ENCODE measurements at regions not wholly inside any gene's neighbourhood (a gene's known extent, or its start where the extent isn't known, plus 50 kb on each side); places are given as distances from the start of the nearest gene placed in this dataset.

DNA sequence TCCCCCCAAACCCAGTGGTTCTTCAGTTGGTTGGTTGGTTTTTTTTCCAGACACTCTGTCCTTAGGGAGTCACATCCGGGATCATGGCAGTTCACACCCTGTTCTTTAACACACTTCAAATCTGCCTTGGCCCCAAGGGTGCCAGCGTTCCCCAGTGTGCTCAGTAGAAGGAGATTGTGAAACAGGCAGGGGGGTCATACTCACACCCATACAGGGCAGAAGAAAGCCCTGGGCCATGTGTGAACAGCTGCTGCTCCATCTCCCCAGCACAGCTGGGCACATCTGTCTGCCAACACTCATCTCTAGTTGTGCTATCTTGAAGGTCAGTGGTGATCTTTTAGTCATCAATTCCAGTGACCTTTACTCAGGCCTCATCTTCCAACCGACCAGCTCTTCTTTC lies 64.4 kb upstream of the FUT8 start:
- DNase-seq = peak; percentile 19
- H3K27ac ChIP-seq (ENCODE audit: low read length) = no peak overlapping the region
- H3K36me3 ChIP-seq (ENCODE audit: control insufficient read depth, insufficient read depth, low read length) = no peaks in the 10 kb centered on the region
- H3K9me3 ChIP-seq (replicated peaks; ENCODE audit: control insufficient read depth, low read depth, low read length) = no peaks in the 10 kb centered on the region
- no peaks in the 10 kb centered on the region for H3K4me1 ChIP-seq (ENCODE audit: control insufficient read depth, insufficient read depth, low read length)
- H3K4me3 ChIP-seq (ENCODE audit: low read length) = no peak overlapping the region
- H3K27me3 ChIP-seq (ENCODE audit: control insufficient read depth, insufficient read depth, low read length) = no peaks in the 10 kb centered on the region
- 44% methylated on average over 1 of the region's 3 CpGs for WGBS (ENCODE audit: insufficient coverage)

DNA sequence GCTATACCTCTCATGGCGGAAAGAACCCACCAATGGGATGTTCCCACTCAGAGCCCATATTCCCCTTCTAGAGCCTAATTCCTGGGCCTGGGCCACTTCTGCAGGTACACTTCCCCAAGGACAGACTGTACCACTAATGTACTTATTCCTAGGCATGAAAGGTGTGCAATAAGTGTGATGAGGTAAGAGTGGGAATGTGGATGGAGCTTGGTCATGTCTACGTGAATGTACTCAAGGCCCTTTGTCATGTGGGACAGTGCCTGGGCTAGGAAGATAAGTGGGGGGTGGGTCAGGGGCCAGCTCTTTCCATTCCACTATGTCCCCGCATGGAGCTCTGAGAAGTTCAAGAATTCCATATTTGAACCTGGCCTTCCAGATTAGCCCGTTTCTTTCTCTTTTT lies 63.4 kb upstream of the FUT8 start:
- WGBS (ENCODE audit: insufficient coverage) = 62% methylated on average over 2 of the region's 4 CpGs
- DNase-seq = no peak
- Histone ChIP-seq H3K27me3 (ENCODE audit: control insufficient read depth, insufficient read depth, low read length) (no peaks in the 10 kb centered on the region), H3K36me3 (ENCODE audit: control insufficient read depth, insufficient read depth, low read length) (no peaks in the 10 kb centered on the region), H3K27ac (ENCODE audit: low read length) (no peak overlapping the region), H3K4me3 (ENCODE audit: low read length) (no peak overlapping the region), H3K9me3 (replicated peaks; ENCODE audit: control insufficient read depth, low read depth, low read length) (no peaks in the 10 kb centered on the region), H3K4me1 (ENCODE audit: control insufficient read depth, insufficient read depth, low read length) (no peaks in the 10 kb centered on the region)

DNA sequence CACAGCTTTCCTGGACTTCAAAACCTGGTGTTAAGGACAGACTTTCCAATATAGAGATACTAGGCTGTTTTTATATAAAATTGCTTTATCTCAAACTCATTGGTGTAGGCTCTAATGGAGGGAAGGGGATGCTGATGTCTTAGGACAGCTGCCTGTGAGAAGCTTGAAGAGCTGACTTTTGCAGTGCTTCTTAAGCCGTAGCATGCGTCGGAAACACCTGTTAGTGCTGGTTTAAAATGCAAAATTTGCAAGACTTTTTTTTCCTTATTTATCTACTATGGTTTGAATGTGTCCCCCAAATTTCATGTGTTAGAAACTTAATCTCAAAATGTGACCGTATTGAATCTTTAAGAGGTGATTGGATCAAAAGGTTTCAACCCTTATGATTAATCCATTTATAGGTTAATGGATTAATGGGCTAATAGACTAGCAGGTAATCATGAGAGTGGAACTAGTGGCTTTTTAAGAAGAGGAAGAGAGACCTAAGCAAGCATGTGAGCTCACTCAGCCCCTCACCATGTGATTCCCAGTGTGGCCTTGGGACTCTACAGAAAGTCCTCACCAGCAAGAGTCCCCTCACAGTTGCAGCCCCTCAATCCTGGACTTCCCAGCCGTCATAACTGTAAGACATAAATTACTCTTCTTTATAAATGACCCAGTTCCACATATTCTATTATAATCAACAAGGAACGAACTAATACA lies 60.9 kb upstream of the FUT8 start:
- DNase-seq = no peak
- WGBS (ENCODE audit: insufficient coverage) = no CpG with 5 or more reads among the region's 6 CpGs

DNA sequence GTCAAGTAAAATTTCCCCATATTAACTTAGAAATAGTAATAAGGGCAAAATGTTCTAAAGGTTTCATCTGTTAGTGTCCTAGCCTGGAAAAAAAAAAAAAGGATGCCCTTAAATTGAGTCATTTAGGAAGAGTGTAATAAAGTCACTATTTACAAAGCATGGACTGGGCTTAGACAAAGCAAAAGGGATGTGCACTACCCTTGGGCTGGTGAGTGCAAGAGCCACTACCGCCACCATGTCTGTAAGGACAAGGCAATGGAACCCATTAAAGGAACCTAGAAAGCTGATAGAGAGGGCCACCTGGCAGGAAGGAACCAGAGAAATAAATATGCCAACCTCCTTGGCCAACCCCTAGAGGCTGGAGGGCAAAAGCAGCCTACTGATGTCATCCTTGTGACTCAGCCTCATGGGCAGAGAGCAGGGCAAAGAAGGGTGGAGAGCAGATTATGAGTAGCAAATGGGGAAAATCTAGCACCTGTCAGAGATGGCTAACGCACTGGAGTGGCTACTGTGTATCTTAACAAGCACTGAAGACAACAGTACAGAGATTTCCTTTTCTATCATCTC lies 59.5 kb upstream of the FUT8 start:
- Histone ChIP-seq H3K4me3 (ENCODE audit: low read length) (no peak overlapping the region), H3K27ac (ENCODE audit: low read length) (no peak overlapping the region), H3K36me3 (ENCODE audit: control insufficient read depth, insufficient read depth, low read length) (no peaks in the 10 kb centered on the region)

More for the DNA sequence above, 60.9 kb upstream of the FUT8 start:
- H3K4me3 ChIP-seq (ENCODE audit: low read length) = no peak overlapping the region
- no peaks in the 10 kb centered on the region for H3K36me3 ChIP-seq (ENCODE audit: control insufficient read depth, insufficient read depth, low read length)
- no peaks in the 10 kb centered on the region for H3K4me1 ChIP-seq (ENCODE audit: control insufficient read depth, insufficient read depth, low read length)
- no peak overlapping the region for H3K27ac ChIP-seq (ENCODE audit: low read length)
- H3K9me3 ChIP-seq (replicated peaks; ENCODE audit: control insufficient read depth, low read depth, low read length) = no peaks in the 10 kb centered on the region
- H3K27me3 ChIP-seq (ENCODE audit: control insufficient read depth, insufficient read depth, low read length) = no peaks in the 10 kb centered on the region

DNA sequence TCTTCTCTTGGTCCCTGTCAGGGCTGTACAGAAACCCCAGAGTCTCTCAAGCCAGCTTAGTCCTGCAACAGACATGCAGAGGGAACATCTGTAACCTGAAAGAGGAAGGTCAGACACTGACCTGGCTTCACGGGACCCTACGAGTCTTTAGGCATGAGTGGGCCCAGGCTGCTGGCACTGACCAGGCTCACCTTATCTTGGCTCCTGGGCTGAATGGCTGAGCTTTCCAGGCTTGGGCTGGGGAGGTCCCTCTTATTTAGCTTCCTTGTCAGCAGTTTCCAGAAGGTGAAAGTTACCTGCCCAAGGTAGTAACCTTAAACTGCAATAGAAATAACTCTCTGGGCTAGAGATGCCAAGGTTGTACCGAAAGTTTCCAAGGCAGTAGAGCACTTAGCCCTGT lies 58.4 kb upstream of the FUT8 start:
- Histone ChIP-seq H3K27ac (ENCODE audit: low read length) (no peak overlapping the region), H3K36me3 (ENCODE audit: control insufficient read depth, insufficient read depth, low read length) (no peaks in the 10 kb centered on the region), H3K27me3 (ENCODE audit: control insufficient read depth, insufficient read depth, low read length) (no peaks in the 10 kb centered on the region), H3K4me1 (ENCODE audit: control insufficient read depth, insufficient read depth, low read length) (no peaks in the 10 kb centered on the region), H3K4me3 (ENCODE audit: low read length) (no peak overlapping the region), H3K9me3 (replicated peaks; ENCODE audit: control insufficient read depth, low read depth, low read length) (no peaks in the 10 kb centered on the region)
- no peak for DNase-seq
- 83% methylated on average over 3 of the region's 3 CpGs for WGBS (ENCODE audit: insufficient coverage)

More for the DNA sequence above, 59.5 kb upstream of the FUT8 start:
- H3K9me3 ChIP-seq (replicated peaks; ENCODE audit: control insufficient read depth, low read depth, low read length) = no peaks in the 10 kb centered on the region
- H3K4me1 ChIP-seq (ENCODE audit: control insufficient read depth, insufficient read depth, low read length) = no peaks in the 10 kb centered on the region
- 100% methylated on average over 1 of the region's 2 CpGs for WGBS (ENCODE audit: insufficient coverage)
- H3K27me3 ChIP-seq (ENCODE audit: control insufficient read depth, insufficient read depth, low read length) = no peaks in the 10 kb centered on the region
- no peak for DNase-seq

DNA sequence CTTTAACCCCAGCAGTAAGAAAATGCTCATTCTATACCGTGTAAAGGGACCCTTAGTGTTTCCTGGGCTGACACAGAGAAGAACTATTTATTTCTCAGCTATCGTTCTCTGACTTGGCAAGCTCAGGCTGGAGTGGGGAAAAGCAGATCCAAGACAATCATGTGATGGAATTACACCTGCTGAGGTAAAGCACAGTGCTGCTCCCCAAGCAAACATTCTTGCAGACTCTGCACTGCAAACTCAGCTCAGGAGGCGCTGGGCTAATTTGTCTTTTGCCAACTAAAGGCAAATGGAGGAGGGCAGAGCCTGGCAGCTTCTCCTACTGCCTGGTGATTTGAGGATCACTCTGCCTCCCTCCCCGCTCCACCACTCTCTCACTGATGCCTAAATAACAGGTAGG lies 57.8 kb upstream of the FUT8 start:
- 67% methylated on average over 3 of the region's 4 CpGs for WGBS (ENCODE audit: insufficient coverage)
- H3K4me3 ChIP-seq (ENCODE audit: low read length) = no peak overlapping the region
- no peaks in the 10 kb centered on the region for H3K9me3 ChIP-seq (replicated peaks; ENCODE audit: control insufficient read depth, low read depth, low read length)
- H3K27me3 ChIP-seq (ENCODE audit: control insufficient read depth, insufficient read depth, low read length) = no peaks in the 10 kb centered on the region
- no peak for DNase-seq
- no peaks in the 10 kb centered on the region for H3K4me1 ChIP-seq (ENCODE audit: control insufficient read depth, insufficient read depth, low read length)
- H3K27ac ChIP-seq (ENCODE audit: low read length) = no peak overlapping the region
- no peaks in the 10 kb centered on the region for H3K36me3 ChIP-seq (ENCODE audit: control insufficient read depth, insufficient read depth, low read length)

DNA sequence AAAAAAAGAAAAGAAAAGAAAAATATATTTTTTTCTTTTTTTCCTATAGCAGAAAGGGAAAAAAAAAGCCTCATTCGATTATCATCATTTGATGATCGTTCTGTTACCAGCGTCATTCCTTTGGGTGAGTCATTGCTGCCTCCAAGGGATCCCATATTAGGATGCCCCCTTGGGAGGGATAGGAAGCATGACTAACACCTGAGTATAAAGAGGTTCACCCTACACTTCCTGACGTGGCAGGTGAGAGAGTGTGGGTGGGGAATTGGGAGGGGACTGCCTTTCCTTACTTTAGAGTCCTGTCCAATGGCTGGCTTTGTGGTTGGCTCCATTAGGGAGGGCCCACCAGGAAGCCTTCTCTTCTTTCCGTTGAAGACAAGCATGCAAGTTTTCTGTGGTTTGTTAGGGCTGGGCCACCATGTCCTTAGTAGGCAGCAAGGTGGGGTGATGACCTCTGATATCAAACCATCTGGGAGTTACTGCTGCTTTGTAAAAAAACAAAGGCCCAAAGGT lies 56.1 kb upstream of the FUT8 start:
- no peaks in the 10 kb centered on the region for H3K9me3 ChIP-seq (replicated peaks; ENCODE audit: control insufficient read depth, low read depth, low read length)
- 49% methylated on average over 2 of the region's 5 CpGs for WGBS (ENCODE audit: insufficient coverage)
- H3K4me3 ChIP-seq (ENCODE audit: low read length) = no peak overlapping the region
- H3K27me3 ChIP-seq (ENCODE audit: control insufficient read depth, insufficient read depth, low read length) = no peaks in the 10 kb centered on the region
- no peaks in the 10 kb centered on the region for H3K4me1 ChIP-seq (ENCODE audit: control insufficient read depth, insufficient read depth, low read length)
- H3K27ac ChIP-seq (ENCODE audit: low read length) = no peak overlapping the region
- DNase-seq = no peak
- no peaks in the 10 kb centered on the region for H3K36me3 ChIP-seq (ENCODE audit: control insufficient read depth, insufficient read depth, low read length)

DNA sequence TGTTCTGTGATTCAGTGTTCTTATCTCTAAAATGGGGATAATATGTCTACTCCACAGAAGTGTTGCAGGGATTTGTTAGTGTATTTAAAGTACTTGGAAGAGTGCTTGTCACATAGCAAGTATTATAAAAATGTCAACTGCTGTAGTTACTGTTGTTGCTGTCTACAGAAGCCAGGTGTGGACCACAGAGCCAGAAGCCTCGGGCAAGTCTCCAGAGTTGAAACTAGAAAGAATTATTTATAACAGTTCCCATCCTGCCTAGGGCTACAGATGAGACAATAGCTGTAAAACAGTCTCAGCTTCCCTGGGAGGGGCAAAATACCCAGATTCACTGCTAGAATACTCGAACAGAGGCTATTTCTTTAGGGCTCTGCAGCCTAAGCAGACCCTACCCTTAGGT lies 55.4 kb upstream of the FUT8 start:
- Histone ChIP-seq H3K27ac (ENCODE audit: low read length) (no peak overlapping the region), H3K4me3 (ENCODE audit: low read length) (no peak overlapping the region), H3K36me3 (ENCODE audit: control insufficient read depth, insufficient read depth, low read length) (no peaks in the 10 kb centered on the region), H3K9me3 (replicated peaks; ENCODE audit: control insufficient read depth, low read depth, low read length) (no peaks in the 10 kb centered on the region), H3K27me3 (ENCODE audit: control insufficient read depth, insufficient read depth, low read length) (no peaks in the 10 kb centered on the region), H3K4me1 (ENCODE audit: control insufficient read depth, insufficient read depth, low read length) (no peaks in the 10 kb centered on the region)
- WGBS (ENCODE audit: insufficient coverage) = 43% methylated on average over 1 of the region's 2 CpGs
- DNase-seq = peak; percentile 25

DNA sequence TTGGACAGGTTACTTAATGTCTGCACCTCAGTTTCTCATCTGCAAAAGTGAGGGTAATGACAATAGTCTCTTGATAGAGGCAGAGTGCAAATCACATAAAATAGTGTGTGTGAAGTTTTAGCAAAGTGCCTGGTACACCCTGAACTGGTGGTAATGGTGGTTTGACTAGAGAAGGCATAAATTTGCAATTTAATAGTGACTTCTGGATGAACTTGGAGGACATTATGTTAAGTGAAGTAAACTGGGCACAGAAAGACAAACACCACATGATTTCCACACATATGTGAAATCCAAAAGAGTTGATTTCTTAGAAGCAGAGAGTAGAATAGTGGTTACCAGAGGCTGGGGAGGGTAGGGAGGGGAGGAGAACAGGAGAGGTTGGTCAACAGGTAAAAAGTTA lies 54.8 kb upstream of the FUT8 start:
- Histone ChIP-seq H3K36me3 (ENCODE audit: control insufficient read depth, insufficient read depth, low read length) (no peaks in the 10 kb centered on the region), H3K4me3 (ENCODE audit: low read length) (no peak overlapping the region), H3K4me1 (ENCODE audit: control insufficient read depth, insufficient read depth, low read length) (no peaks in the 10 kb centered on the region), H3K9me3 (replicated peaks; ENCODE audit: control insufficient read depth, low read depth, low read length) (no peaks in the 10 kb centered on the region), H3K27me3 (ENCODE audit: control insufficient read depth, insufficient read depth, low read length) (no peaks in the 10 kb centered on the region), H3K27ac (ENCODE audit: low read length) (no peak overlapping the region)
- DNase-seq = no peak

DNA sequence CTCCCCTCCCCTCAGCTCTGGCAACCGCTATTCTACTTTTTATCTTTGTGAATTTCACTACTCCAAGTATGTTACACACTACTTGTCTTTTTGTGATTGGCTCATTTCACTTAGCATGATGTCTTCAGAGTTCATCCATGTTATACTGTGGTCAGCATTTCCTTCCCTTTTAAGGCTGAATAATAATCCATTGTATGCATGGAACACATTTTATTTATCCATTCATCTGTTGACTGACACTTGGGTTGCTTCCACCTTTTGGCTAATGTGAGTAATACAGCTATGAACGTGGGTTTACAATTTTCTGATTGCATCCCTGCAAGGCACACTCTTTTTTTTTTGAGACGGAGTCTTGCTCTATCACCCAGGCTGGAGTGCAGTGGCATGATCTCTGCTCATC lies 53.0 kb upstream of the FUT8 start:
- no peak overlapping the region for H3K4me3 ChIP-seq (ENCODE audit: low read length)
- WGBS (ENCODE audit: insufficient coverage) = 53% methylated on average over 3 of the region's 3 CpGs
- H3K27ac ChIP-seq (ENCODE audit: low read length) = no peak overlapping the region
- H3K27me3 ChIP-seq (ENCODE audit: control insufficient read depth, insufficient read depth, low read length) = no peaks in the 10 kb centered on the region
- no peaks in the 10 kb centered on the region for H3K4me1 ChIP-seq (ENCODE audit: control insufficient read depth, insufficient read depth, low read length)
- no peak for DNase-seq
- no peaks in the 10 kb centered on the region for H3K9me3 ChIP-seq (replicated peaks; ENCODE audit: control insufficient read depth, low read depth, low read length)
- H3K36me3 ChIP-seq (ENCODE audit: control insufficient read depth, insufficient read depth, low read length) = no peaks in the 10 kb centered on the region

Measured in muscle of leg (tissue), 3 donors.